ENCODE measurements at regions not wholly inside any gene's neighbourhood (a gene's known extent, or its start where the extent isn't known, plus 50 kb on each side); places are given as distances from the start of the nearest gene placed in this dataset.

DNA sequence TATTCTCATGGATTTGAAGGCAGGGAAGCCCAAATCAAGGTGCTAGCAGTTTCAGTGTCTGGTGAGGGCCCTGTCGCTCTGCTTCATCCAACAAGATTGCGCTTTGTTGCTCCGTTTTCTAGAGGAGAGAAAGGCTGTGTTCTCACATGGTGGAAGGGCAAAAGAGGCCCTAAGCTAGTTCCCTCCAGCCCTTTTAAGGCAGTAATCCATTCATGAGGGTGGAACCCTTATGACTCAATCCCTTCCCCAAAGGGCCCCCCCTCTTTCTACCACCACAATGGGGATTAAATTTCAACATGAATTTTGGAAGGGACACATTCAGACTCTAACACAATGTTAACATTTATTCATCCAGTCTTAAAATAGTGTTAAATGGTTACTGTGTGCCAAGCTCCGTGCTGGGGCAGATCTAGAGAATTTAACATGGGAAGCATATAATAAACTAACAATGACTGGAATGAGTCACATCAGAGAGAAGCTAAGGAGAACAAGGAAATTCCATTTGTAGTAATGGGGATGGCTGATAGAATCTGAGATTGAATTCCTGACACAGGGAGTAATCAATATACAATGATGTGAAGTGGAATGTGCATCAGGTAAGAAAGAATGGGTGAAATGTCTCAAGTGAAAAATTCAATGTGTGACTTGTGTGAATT lies 382.8 kb upstream of the ZNF608 start:
- TF ChIP-seq, protein P1, sequence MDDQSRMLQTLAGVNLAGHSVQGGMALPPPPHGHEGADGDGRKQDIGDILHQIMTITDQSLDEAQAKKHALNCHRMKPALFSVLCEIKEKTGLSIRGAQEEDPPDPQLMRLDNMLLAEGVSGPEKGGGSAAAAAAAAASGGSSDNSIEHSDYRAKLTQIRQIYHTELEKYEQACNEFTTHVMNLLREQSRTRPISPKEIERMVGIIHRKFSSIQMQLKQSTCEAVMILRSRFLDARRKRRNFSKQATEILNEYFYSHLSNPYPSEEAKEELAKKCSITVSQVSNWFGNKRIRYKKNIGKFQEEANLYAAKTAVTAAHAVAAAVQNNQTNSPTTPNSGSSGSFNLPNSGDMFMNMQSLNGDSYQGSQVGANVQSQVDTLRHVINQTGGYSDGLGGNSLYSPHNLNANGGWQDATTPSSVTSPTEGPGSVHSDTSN (IDR thresholded peaks at IDR 0.05) = no peak
- TF ChIP-seq POLR2A (IDR thresholded peaks at IDR 0.05; ENCODE audit: low read length) = no peak
- TF ChIP-seq JUN (IDR thresholded peaks at IDR 0.05) = no peak
- TF ChIP-seq, protein P2, sequence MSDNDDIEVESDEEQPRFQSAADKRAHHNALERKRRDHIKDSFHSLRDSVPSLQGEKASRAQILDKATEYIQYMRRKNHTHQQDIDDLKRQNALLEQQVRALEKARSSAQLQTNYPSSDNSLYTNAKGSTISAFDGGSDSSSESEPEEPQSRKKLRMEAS (IDR thresholded peaks at IDR 0.05) = no peak
- TF ChIP-seq, protein P3, sequence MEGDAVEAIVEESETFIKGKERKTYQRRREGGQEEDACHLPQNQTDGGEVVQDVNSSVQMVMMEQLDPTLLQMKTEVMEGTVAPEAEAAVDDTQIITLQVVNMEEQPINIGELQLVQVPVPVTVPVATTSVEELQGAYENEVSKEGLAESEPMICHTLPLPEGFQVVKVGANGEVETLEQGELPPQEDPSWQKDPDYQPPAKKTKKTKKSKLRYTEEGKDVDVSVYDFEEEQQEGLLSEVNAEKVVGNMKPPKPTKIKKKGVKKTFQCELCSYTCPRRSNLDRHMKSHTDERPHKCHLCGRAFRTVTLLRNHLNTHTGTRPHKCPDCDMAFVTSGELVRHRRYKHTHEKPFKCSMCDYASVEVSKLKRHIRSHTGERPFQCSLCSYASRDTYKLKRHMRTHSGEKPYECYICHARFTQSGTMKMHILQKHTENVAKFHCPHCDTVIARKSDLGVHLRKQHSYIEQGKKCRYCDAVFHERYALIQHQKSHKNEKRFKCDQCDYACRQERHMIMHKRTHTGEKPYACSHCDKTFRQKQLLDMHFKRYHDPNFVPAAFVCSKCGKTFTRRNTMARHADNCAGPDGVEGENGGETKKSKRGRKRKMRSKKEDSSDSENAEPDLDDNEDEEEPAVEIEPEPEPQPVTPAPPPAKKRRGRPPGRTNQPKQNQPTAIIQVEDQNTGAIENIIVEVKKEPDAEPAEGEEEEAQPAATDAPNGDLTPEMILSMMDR (IDR thresholded peaks at IDR 0.05) = no peak
- TF ChIP-seq MYC (IDR thresholded peaks at IDR 0.05; ENCODE audit: borderline replicate concordance, low read length) = no peak
- no peak for TF ChIP-seq NFE2L2 (conservative IDR thresholded peaks at IDR 0.05; ENCODE audit: low read length)
- TF ChIP-seq, protein P4, sequence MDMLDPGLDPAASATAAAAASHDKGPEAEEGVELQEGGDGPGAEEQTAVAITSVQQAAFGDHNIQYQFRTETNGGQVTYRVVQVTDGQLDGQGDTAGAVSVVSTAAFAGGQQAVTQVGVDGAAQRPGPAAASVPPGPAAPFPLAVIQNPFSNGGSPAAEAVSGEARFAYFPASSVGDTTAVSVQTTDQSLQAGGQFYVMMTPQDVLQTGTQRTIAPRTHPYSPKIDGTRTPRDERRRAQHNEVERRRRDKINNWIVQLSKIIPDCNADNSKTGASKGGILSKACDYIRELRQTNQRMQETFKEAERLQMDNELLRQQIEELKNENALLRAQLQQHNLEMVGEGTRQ (IDR thresholded peaks at IDR 0.05) = no peak
- no peak for TF ChIP-seq ESRRA (IDR thresholded peaks at IDR 0.05; ENCODE audit: borderline replicate concordance, low read length)
- no peak for TF ChIP-seq TP53 (CRISPR knock-in tag; IDR thresholded peaks at IDR 0.05)
